ENCODE measurements at regions not wholly inside any gene's neighbourhood (a gene's known extent, or its start where the extent isn't known, plus 50 kb on each side); places are given as distances from the start of the nearest gene placed in this dataset.

DNA sequence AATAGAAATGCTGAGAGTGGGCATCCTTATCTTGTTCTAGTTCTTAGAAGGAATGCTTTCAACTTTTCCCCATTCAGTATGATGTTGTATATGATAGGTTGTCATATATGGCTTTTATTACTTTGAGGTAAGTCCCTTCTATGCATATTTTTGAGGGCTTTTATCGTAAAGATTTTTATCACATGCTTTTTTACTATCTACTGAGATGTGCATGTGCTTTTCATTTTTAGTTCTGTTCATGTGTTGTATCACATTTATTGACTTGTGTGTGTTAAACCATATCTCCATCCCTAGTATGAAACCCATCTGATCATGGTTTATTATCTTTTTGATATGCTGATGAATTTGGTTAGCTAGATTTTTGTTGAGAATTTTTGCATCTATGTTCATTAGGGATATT, 1008.8 kb downstream of the CNTNAP5 start:
- WGBS, 5 donors, result 87 to 95% (median 89%) methylated on average over 1 of the region's 1 CpG
- intact Hi-C loops (cut with DNase I; ENCODE audit: low total_unique reads), result no loop called here
- no peak overlapping the region for H3K27ac ChIP-seq
- peaks cover 0 to 9% (median 4%) of the 10 kb centered on the region in 4 donors for H3K9me3 ChIP-seq
- no peaks in the 10 kb centered on the region for H3K27me3 ChIP-seq
- no peak overlapping the region for H3K4me3 ChIP-seq
- no peaks in the 10 kb centered on the region for H3K4me1 ChIP-seq
- no peaks in the 10 kb centered on the region for H3K36me3 ChIP-seq
- TF ChIP-seq POLR2A (IDR thresholded peaks at IDR 0.05), result no peak
- TF ChIP-seq POLR2AphosphoS5 (IDR thresholded peaks at IDR 0.05), result no peak
- TF ChIP-seq EP300 (IDR thresholded peaks at IDR 0.05), result no peak
- TF ChIP-seq CTCF (IDR thresholded peaks at IDR 0.05), result no peak
- no peak for DNase-seq

GRCh38 chr2:125037135-125037653, 1012.1 kb downstream of the CNTNAP5 start:
- Histone ChIP-seq H3K27ac (no peak overlapping the region), H3K4me1 (no peaks in the 10 kb centered on the region), H3K36me3 (no peaks in the 10 kb centered on the region), H3K27me3 (no peaks in the 10 kb centered on the region), H3K4me3 (no peak overlapping the region), H3K9me3 (peaks cover 0 to 9% (median 4%) of the 10 kb centered on the region in 4 donors)
- intact Hi-C loops (cut with DNase I; ENCODE audit: low total_unique reads), result no loop called here
- TF ChIP-seq POLR2AphosphoS5 (IDR thresholded peaks at IDR 0.05), result no peak
- DNase-seq, result no peak
- WGBS, 5 donors, result 84 to 95% (median 92%) methylated on average over 14 to 22 of the region's 22 CpGs

DNA sequence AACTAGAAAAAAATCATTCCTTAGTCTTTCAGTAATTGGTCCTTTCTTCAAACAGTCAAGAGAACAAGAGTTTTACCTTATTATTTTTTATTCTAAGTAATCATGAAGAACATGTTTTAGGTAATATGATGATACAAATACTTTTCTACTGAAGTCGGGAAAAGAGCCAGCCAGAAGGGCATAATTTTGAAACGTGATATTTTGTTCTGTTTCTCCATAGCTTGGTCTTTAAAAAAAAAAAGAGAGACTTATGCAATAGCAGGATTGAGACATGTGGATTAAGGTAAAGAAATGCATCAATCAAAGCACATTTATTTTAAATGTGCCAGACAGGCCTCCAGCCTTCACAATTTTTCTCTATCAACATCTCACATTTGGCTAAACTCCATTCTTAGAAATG, 1016.8 kb downstream of the CNTNAP5 start:
- DNase-seq, result no peak
- TF ChIP-seq POLR2AphosphoS5 (IDR thresholded peaks at IDR 0.05) (no peak), EP300 (IDR thresholded peaks at IDR 0.05) (no peak)
- Histone ChIP-seq H3K36me3 (no peaks in the 10 kb centered on the region), H3K9me3 (peaks cover 0 to 9% (median 4%) of the 10 kb centered on the region in 4 donors), H3K27ac (no peak overlapping the region), H3K4me1 (no peaks in the 10 kb centered on the region), H3K4me3 (no peak overlapping the region), H3K27me3 (no peaks in the 10 kb centered on the region)
- intact Hi-C loops (cut with DNase I; ENCODE audit: low total_unique reads), result no loop called here
- WGBS, 5 donors, result 61 to 79% (median 75%) methylated on average over 2 of the region's 2 CpGs

DNA sequence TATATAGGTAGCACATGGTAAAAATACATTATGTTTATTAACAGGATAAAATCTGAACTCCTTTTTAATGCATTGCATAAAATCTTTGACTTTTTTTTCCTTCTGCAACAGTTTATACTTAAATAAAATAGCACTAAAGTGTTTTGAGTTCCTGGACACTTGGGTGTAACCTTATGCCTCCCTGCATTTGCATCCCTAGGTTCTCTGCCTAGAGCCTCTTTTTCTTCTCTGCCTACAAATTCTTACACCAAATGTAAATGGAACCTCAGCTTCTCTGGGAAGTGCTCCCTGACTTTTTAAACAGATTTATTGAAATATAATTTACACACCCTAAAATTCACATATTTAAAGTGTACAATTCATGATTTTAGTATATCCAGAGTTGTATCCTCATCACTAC, 1017.6 kb downstream of the CNTNAP5 start:
- Histone ChIP-seq H3K27ac (no peak overlapping the region), H3K36me3 (no peaks in the 10 kb centered on the region), H3K27me3 (no peaks in the 10 kb centered on the region), H3K4me1 (no peaks in the 10 kb centered on the region), H3K4me3 (no peak overlapping the region), H3K9me3 (peaks cover 0 to 2% (median 0%) of the 10 kb centered on the region in 4 donors)
- TF ChIP-seq POLR2A (IDR thresholded peaks at IDR 0.05) (no peak), EP300 (IDR thresholded peaks at IDR 0.05) (no peak), POLR2AphosphoS5 (IDR thresholded peaks at IDR 0.05) (no peak), CTCF (IDR thresholded peaks at IDR 0.05) (no peak)
- no peak for DNase-seq
- intact Hi-C loops (cut with DNase I; ENCODE audit: low total_unique reads), result no loop called here

- WGBS, 5 donors, result 58 to 69% (median 67%) methylated on average over 4 of the region's 4 CpGs
These were observed 1045.8 kb downstream of the CNTNAP5 start for GRCh38 chr2:125070726-125071505.

More at GRCh38 chr2:125070726-125071505, 1045.8 kb downstream of the CNTNAP5 start:
- H3K36me3 ChIP-seq, result no peaks in the 10 kb centered on the region
- no peaks in the 10 kb centered on the region for H3K4me1 ChIP-seq
- no peak for TF ChIP-seq EP300 (IDR thresholded peaks at IDR 0.05)
- TF ChIP-seq POLR2A (IDR thresholded peaks at IDR 0.05), result no peak
- TF ChIP-seq POLR2AphosphoS5 (IDR thresholded peaks at IDR 0.05), result no peak
- TF ChIP-seq CTCF (IDR thresholded peaks at IDR 0.05), result no peak
- H3K27ac ChIP-seq, result no peak overlapping the region
- peaks cover 0 to 31% (median 0%) of the 10 kb centered on the region in 4 donors for H3K9me3 ChIP-seq
- intact Hi-C loops (cut with DNase I; ENCODE audit: low total_unique reads), result no loop called here
- DNase-seq, result no peak
- H3K4me3 ChIP-seq, result no peak overlapping the region
- H3K27me3 ChIP-seq, result no peaks in the 10 kb centered on the region

Data from stomach (tissue), 8 donors.